K562 (cell line): ENCODE measurements at regions not wholly inside any gene's neighbourhood (a gene's known extent, or its start where the extent isn't known, plus 50 kb on each side); places are given as distances from the start of the nearest gene placed in this dataset.

Source experiments
- ATAC-seq: fragments of 200-7000 bp; cut with Tn5 transposase; 3 replicates; pipeline ENCODE4 v1.9.1; 2020; ENCODE audit warnings: moderate library complexity
- BruUV-seq: library from RNA; stranded (reverse); fragments of 400-500 nt; replicated peaks from 2 replicates; lab custom pipeline; 2021; lab: Mats Ljungman, UMichigan
- CTCF ChIA-PET: fragments of 300-600 bp; formaldehyde crosslinking; extraction: SDS; loops from one replicate; lab custom pipeline; 2021; ENCODE audit warnings: low intra/inter-chr PET ratio; lab: Yijun Ruan, JAX
- POLR2A ChIA-PET: fragments of 300-600, 350-650 bp; sonication (Branson Sonifier 250); formaldehyde crosslinking; extraction: SDS; loops from one replicate; lab custom pipeline; 2021; ENCODE audit warnings: antibody characterized with exemption, inconsistent platforms; lab: Yijun Ruan, JAX
- DNase-seq, 4 experiments: peaks; one replicate each; pipeline versions ENCODE4 v3.0.0 to v3.0.0-alpha.2; 2011 to 2018; ENCODE audit warnings: low spot score in 3 of 4, mixed read lengths in 3 of 4; ENCODE audit errors: extremely low read depth in 1 of 4
- FAIRE-seq: peaks from 2 replicates; lab custom pipeline; 2011; peaks lifted over from hg19 to GRCh38; lab: Jason Lieb, UNC
- H2AFZ ChIP-seq: 2 replicates; pipeline ENCODE4 v1.6.0; 2011; ENCODE audit warnings: low read depth, low read length, control low read depth, inconsistent platforms
- H3K27ac ChIP-seq: fragments of 200-600 bp; 3 replicates; pipeline ENCODE4 v1.8.0; 2011; ENCODE audit warnings: low read depth, mild to moderate bottlenecking, control low read depth, inconsistent platforms, low read length, moderate library complexity, mixed read lengths; ENCODE audit errors: extremely low read depth
- H3K27me3 ChIP-seq, 2 experiments: fragments of 300-600 bp in 1 of 2; 2 replicates in 1 of 2; 3 replicates in 1 of 2; pipeline versions ENCODE4 v1.6.0 to v1.8.0; 2011; ENCODE audit warnings: inconsistent platforms in 2 of 2, low read length in 2 of 2, mild to moderate bottlenecking in 1 of 2, mixed read lengths in 1 of 2, moderate library complexity in 1 of 2; ENCODE audit not compliant: control insufficient read depth in 2 of 2, insufficient read depth in 2 of 2
- H3K36me3 ChIP-seq: fragments of 300-600 bp; 3 replicates; pipeline ENCODE4 v1.8.0; 2011; ENCODE audit warnings: mild to moderate bottlenecking, low read length, inconsistent platforms; ENCODE audit not compliant: control insufficient read depth, insufficient read depth
- H3K4me1 ChIP-seq, 2 experiments: fragments of 200-600 bp in 1 of 2; replicated peaks in 1 of 2; 2 replicates in 1 of 2; 3 replicates in 1 of 2; pipeline versions ENCODE4 v1.5.1 to v1.8.0; 2011; ENCODE audit warnings: inconsistent platforms in 2 of 2, low read length in 2 of 2, mild to moderate bottlenecking in 1 of 2, mixed read lengths in 1 of 2, moderate library complexity in 1 of 2; ENCODE audit not compliant: control insufficient read depth in 2 of 2, insufficient read depth in 2 of 2
- H3K4me2 ChIP-seq: 2 replicates; pipeline ENCODE4 v1.6.1; 2011; ENCODE audit warnings: low read length, control low read depth, inconsistent platforms, mixed read lengths; ENCODE audit not compliant: insufficient read depth
- H3K4me3 ChIP-seq: fragments of 200-600 bp; sonication (generic), shearing (Covaris generic); 2 replicates; pipeline ENCODE4 v1.5.1; 2016; ENCODE audit warnings: control low read depth, inconsistent platforms
- H3K79me2 ChIP-seq: fragments of 200-600 bp; 3 replicates; pipeline ENCODE4 v1.8.0; 2011; ENCODE audit warnings: low read length, inconsistent platforms; ENCODE audit not compliant: control insufficient read depth, insufficient read depth
- H3K9ac ChIP-seq, 2 experiments: 2 replicates each; pipeline versions ENCODE4 v1.6.0 to v1.6.1; 2011; ENCODE audit warnings: low read depth in 2 of 2, low read length in 2 of 2, control low read depth in 1 of 2, inconsistent platforms in 1 of 2, mild to moderate bottlenecking in 1 of 2, mixed read lengths in 1 of 2; ENCODE audit not compliant: insufficient read depth in 1 of 2
- H3K9me1 ChIP-seq: one replicate; pipeline ENCODE4 v1.6.0; 2011; ENCODE audit warnings: inconsistent platforms, mild to moderate bottlenecking, low read length, moderate library complexity; ENCODE audit not compliant: control insufficient read depth, insufficient read depth
- H3K9me3 ChIP-seq: replicated peaks from 2 replicates; pipeline ENCODE4 v1.5.1; 2011; ENCODE audit warnings: low read depth, low read length, inconsistent platforms; ENCODE audit not compliant: control insufficient read depth, insufficient read depth
- H4K20me1 ChIP-seq: replicated peaks from 2 replicates; pipeline ENCODE4 v1.6.1; 2011; ENCODE audit warnings: low read length, inconsistent platforms, mixed read lengths; ENCODE audit not compliant: control insufficient read depth, insufficient read depth
- FOXM1 ChIP-seq, 2 experiments: fragments of 450-650 bp in 1 of 2; sonication (generic) in 1 of 2; formaldehyde crosslinking in 1 of 2; IDR thresholded peaks; 2 replicates each; pipeline versions ENCODE4 v1.6.1 to v1.9.0; 2017 to 2022; ENCODE audit warnings: low read depth in 2 of 2, mild to moderate bottlenecking in 2 of 2, missing genetic modification reagents in 1 of 2, moderate library complexity in 1 of 2
- HSF4 ChIP-seq: fragments of 250-450 bp; sonication (Bioruptor Pico); IDR thresholded peaks from 2 replicates; pipeline ENCODE4 v2.1.2; 2022; ENCODE audit warnings: mild to moderate bottlenecking, moderate library complexity, borderline replicate concordance
- MEF2A ChIP-seq: IDR thresholded peaks from 2 replicates; pipeline ENCODE4 v1.6.1; 2011; ENCODE audit warnings: low read depth, mild to moderate bottlenecking, low read length, moderate library complexity; ENCODE audit not compliant: control insufficient read depth
- NONO ChIP-seq, 2 experiments: fragments of 200-400 bp in 1 of 2; fragments of 450-650 bp in 1 of 2; formaldehyde crosslinking in 1 of 2; IDR thresholded peaks; 2 replicates each; pipeline ENCODE4 v1.6.1; 2017; ENCODE audit warnings: low read depth in 2 of 2, mild to moderate bottlenecking in 2 of 2, moderate library complexity in 2 of 2, low read length in 1 of 2
- NR4A1 ChIP-seq, 2 experiments: fragments of 250-450 bp in 1 of 2; fragments of 450-650 bp in 1 of 2; sonication (Bioruptor Pico) in 1 of 2; IDR thresholded peaks; 2 replicates each; pipeline versions ENCODE4 v1.4.0 to v1.6.1; 2016 to 2020; ENCODE audit warnings: mild to moderate bottlenecking in 2 of 2, missing compliant biosample characterization in 1 of 2, missing genetic modification characterization in 1 of 2, moderate library complexity in 1 of 2
- XRCC5 ChIP-seq: fragments of 200-400 bp; formaldehyde crosslinking; IDR thresholded peaks from 2 replicates; pipeline ENCODE4 v1.6.1; 2017; ENCODE audit warnings: low read depth, mild to moderate bottlenecking, low read length
- WGBS: fragments of 100-300 bp; shearing (Covaris generic); methylation state at CpG from one replicate; pipeline ENCODE4 v1.1.6; 2016; ENCODE audit warnings: low coverage, mixed read lengths; ENCODE audit not compliant: insufficient coverage; ENCODE audit errors: missing lambda C conversion rate; 5-methylcytosine and 5-hydroxymethylcytosine counted together
- in situ Hi-C: fragments of 300-500 bp; cut with MboI; formaldehyde crosslinking; loops from 4 replicates; pipeline ENCODE4 v1.15.0; 2018; ENCODE audit warnings: inconsistent platforms, mixed read lengths
- intact Hi-C: fragments of 100-400 bp; cut with micrococcal nuclease; formaldehyde crosslinking; loops from 2 replicates; pipeline ENCODE4 v1.14.2; 2022

DNA sequence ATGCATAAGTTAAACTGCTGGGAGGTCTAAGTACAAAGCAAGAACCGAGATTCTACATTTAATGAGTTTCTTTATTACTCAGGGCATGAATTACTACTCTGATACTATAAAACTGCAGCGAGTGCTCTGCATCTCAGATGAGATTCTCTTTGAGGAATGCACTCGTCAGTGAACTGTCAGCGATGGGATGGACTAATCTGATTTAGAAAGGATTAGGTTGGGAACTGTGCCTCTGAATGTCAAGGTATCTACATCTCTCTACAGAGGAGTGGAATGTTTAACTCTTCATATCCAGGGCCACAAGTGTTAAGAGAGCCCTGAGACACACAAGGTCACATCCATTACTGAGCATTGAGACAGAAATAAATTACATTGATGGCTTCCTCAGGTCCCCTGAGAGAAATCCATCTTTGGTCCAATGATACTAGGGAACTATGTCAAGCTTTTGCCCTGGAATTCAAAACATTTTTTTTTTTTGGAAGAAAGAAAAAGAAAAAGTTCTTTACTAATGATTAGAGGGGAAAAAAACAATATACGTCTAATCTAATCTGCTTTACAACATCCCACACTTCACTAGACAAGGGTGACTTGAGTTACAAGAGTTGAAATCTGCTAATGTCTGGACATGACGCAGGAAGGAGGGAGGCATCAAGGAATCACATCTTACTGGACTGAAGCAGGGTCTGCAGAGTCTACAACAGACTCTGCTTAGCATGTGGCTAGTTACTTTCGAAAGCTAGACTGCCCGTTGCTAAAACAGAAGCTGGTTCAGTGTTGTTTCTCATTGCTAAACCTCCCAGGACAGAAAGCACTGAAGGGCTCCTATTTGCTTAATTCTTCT is 270.0 kb upstream of the TLE4 start:
- WGBS, result 0% methylated on average over 7 of the region's 8 CpGs
- intact Hi-C loops (no loop called here), in situ Hi-C loops (no loop called here)
- H2AFZ ChIP-seq, result no peak overlapping the region
- POLR2A ChIA-PET, result no interaction called here
- DNase-seq, result no peak
- no peak overlapping the region for H3K4me2 ChIP-seq
- TF ChIP-seq NR4A1 (CRISPR knock-in tag; IDR thresholded peaks at IDR 0.05) (no peak), NR4A1 (tag; IDR thresholded peaks at IDR 0.05) (no peak), HSF4 (no peak), MEF2A (no peak), NONO (IDR thresholded peaks at IDR 0.05; ENCODE audit: low read depth in 2 of 2, low read length in 1 of 2) (no peak), XRCC5 (no peak), FOXM1 (IDR thresholded peaks at IDR 0.05; ENCODE audit: low read depth) (no peak), FOXM1 (CRISPR knock-in tag; IDR thresholded peaks at IDR 0.05; ENCODE audit: low read depth) (no peak)
- no peak overlapping the region for H3K4me3 ChIP-seq
- no peaks in the 10 kb centered on the region for H3K27me3 ChIP-seq
- H3K9ac ChIP-seq, result no peak overlapping the region
- no TSS peak for BruUV-seq
- no peaks in the 10 kb centered on the region for H3K9me1 ChIP-seq
- no peaks in the 10 kb centered on the region for H3K4me1 ChIP-seq
- FAIRE-seq, result no peak
- no peak overlapping the region for H3K27ac ChIP-seq
- H3K9me3 ChIP-seq, result no peaks in the 10 kb centered on the region
- no peaks in the 10 kb centered on the region for H4K20me1 ChIP-seq
- ATAC-seq, result no peak
- CTCF ChIA-PET, result interaction anchor here (0.7 kb wide), 1 partner anchor 117 kb away, joined by 3 read pairs; no protein-coding TSS in a partner anchor
- H3K36me3 ChIP-seq, result no peaks in the 10 kb centered on the region
- no peaks in the 10 kb centered on the region for H3K79me2 ChIP-seq
